HG02943 (cell line): ENCODE measurements at regions not wholly inside any gene's neighbourhood (a gene's known extent, or its start where the extent isn't known, plus 50 kb on each side); places are given as distances from the start of the nearest gene placed in this dataset.
"Not testable (repeated sequence)": the region's sequence is repeated elsewhere in the genome, so short reads cannot be mapped to it uniquely, and the experiment has no call there.

Experiments
- ATAC-seq: cut with Tn5 transposase; IDR thresholded peaks from one replicate; pipeline ENCODE4 v1.9.1; 2021; ENCODE audit warnings: mild to moderate bottlenecking, low read depth, moderate library complexity; ENCODE audit not compliant: unreplicated experiment

- no peak for ATAC-seq
These were observed 280.2 kb downstream of the KCNJ3 start for GRCh38 chr2:154978710-154979109.

GRCh38 chr2:154978244-154978643, 279.7 kb downstream of the KCNJ3 start:
- no peak for ATAC-seq

- no peak for ATAC-seq
These were observed 275.5 kb downstream of the KCNJ3 start for GRCh38 chr2:154974041-154974440.

- no peak for ATAC-seq
These were observed 265.0 kb downstream of the KCNJ3 start for GRCh38 chr2:154963511-154963910.

GRCh38 chr2:154961676-154962075, 263.2 kb downstream of the KCNJ3 start:
- no peak for ATAC-seq

- ATAC-seq = no peak
These were observed 262.5 kb downstream of the KCNJ3 start for GRCh38 chr2:154960802-154961583.

GRCh38 chr2:154952346-154952980, 254.0 kb downstream of the KCNJ3 start:
- no peak for ATAC-seq

- not testable (repeated sequence) for ATAC-seq
These were observed 248.9 kb downstream of the KCNJ3 start for GRCh38 chr2:154947416-154947815.

GRCh38 chr2:154945984-154946383, 247.5 kb downstream of the KCNJ3 start:
- ATAC-seq = no peak

GRCh38 chr2:154941379-154941778, 242.9 kb downstream of the KCNJ3 start:
- no peak for ATAC-seq

GRCh38 chr2:154934213-154934612, 235.7 kb downstream of the KCNJ3 start:
- no peak for ATAC-seq

GRCh38 chr2:154924531-154924930, 226.0 kb downstream of the KCNJ3 start:
- ATAC-seq = no peak

- no peak for ATAC-seq
These were observed 216.1 kb downstream of the KCNJ3 start for GRCh38 chr2:154914561-154914960.

GRCh38 chr2:154912215-154912614, 213.7 kb downstream of the KCNJ3 start:
- no peak for ATAC-seq

GRCh38 chr2:154911729-154912128, 213.2 kb downstream of the KCNJ3 start:
- no peak for ATAC-seq

GRCh38 chr2:154910701-154911100, 212.2 kb downstream of the KCNJ3 start:
- no peak for ATAC-seq

GRCh38 chr2:154908327-154908726, 209.8 kb downstream of the KCNJ3 start:
- ATAC-seq = no peak
